BJ (cell line): ENCODE measurements at regions not wholly inside any gene's neighbourhood (a gene's known extent, or its start where the extent isn't known, plus 50 kb on each side); places are given as distances from the start of the nearest gene placed in this dataset.
"Not testable (repeated sequence)": the region's sequence is repeated elsewhere in the genome, so short reads cannot be mapped to it uniquely, and the experiment has no call there.

Experiments used
- CTCF ChIA-PET: fragments of 350-600 bp; formaldehyde crosslinking; extraction: SDS; loops from one replicate; lab custom pipeline; 2021; ENCODE audit warnings: antibody characterized with exemption, inconsistent platforms; lab: Yijun Ruan, JAX
- POLR2A ChIA-PET: fragments of 300-600 bp; sonication (Branson Sonifier 250); formaldehyde crosslinking; extraction: SDS; loops from one replicate; lab custom pipeline; 2021; ENCODE audit warnings: antibody characterized with exemption; lab: Charles Lee
- DNase-seq: peaks from one replicate; pipeline ENCODE4 v3.0.0-alpha.2; 2011; ENCODE audit warnings: low read depth
- H3K27me3 ChIP-seq: 2 replicates; pipeline ENCODE4 v1.6.0; 2011; ENCODE audit warnings: low read length; ENCODE audit not compliant: control insufficient read depth, insufficient read depth
- H3K36me3 ChIP-seq: 2 replicates; pipeline ENCODE4 v1.5.1; 2011; ENCODE audit warnings: low read length; ENCODE audit not compliant: control insufficient read depth, insufficient read depth
- H3K4me3 ChIP-seq: 2 replicates; pipeline ENCODE4 v1.5.1; 2011; ENCODE audit warnings: low read depth, mild to moderate bottlenecking, control low read depth, low read length
- TF ChIP-seq, protein P1 (sequence below): IDR thresholded peaks from 2 replicates; pipeline ENCODE4 v1.5.1; 2011; ENCODE audit warnings: low read depth, mild to moderate bottlenecking, control low read depth, inconsistent platforms, low read length, moderate library complexity; ENCODE audit not compliant: insufficient read depth

GRCh38 chr6:26187292-26187691, 100.1 kb downstream of the HFE start:
- TF ChIP-seq, protein P1, sequence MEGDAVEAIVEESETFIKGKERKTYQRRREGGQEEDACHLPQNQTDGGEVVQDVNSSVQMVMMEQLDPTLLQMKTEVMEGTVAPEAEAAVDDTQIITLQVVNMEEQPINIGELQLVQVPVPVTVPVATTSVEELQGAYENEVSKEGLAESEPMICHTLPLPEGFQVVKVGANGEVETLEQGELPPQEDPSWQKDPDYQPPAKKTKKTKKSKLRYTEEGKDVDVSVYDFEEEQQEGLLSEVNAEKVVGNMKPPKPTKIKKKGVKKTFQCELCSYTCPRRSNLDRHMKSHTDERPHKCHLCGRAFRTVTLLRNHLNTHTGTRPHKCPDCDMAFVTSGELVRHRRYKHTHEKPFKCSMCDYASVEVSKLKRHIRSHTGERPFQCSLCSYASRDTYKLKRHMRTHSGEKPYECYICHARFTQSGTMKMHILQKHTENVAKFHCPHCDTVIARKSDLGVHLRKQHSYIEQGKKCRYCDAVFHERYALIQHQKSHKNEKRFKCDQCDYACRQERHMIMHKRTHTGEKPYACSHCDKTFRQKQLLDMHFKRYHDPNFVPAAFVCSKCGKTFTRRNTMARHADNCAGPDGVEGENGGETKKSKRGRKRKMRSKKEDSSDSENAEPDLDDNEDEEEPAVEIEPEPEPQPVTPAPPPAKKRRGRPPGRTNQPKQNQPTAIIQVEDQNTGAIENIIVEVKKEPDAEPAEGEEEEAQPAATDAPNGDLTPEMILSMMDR = no peak
- DNase-seq = no peak
- Histone ChIP-seq H3K36me3 (no peaks in the 10 kb centered on the region), H3K4me3 (no peak overlapping the region), H3K27me3 (no peaks in the 10 kb centered on the region)
- ChIA-PET CTCF (interaction anchor here (1.1 kb wide), 1 partner anchor 28 kb away, joined by 3 read pairs; no protein-coding TSS in a partner anchor), POLR2A (interaction anchor here (0.6 kb wide), 1 partner anchor 12 kb away, joined by 3 read pairs; a partner anchor contains a TSS)

- no peak for DNase-seq
- peak overlapping the region; percentile 52 for H3K4me3 ChIP-seq
- TF ChIP-seq, protein P1 = no peak
- POLR2A ChIA-PET = interaction anchor here (0.6 to 1.9 kb wide), 9 partner anchors 9 to 82 kb away, joined by 3 to 19 read pairs (median 5); a partner anchor contains a TSS
- H3K36me3 ChIP-seq = no peaks in the 10 kb centered on the region
- CTCF ChIA-PET = interaction anchor here (0.6 to 1.6 kb wide), 6 partner anchors 9 to 1452 kb away, joined by 3 to 6 read pairs (median 4); no protein-coding TSS in a partner anchor
- no peaks in the 10 kb centered on the region for H3K27me3 ChIP-seq
These were observed 100.9 kb downstream of the HFE start for GRCh38 chr6:26187981-26188635.

GRCh38 chr6:26191512-26191911, 104.3 kb downstream of the HFE start:
- POLR2A ChIA-PET, H3K36me3 ChIP-seq, DNase-seq, H3K4me3 ChIP-seq, H3K27me3 ChIP-seq, CTCF ChIA-PET: not testable (repeated sequence)

DNA sequence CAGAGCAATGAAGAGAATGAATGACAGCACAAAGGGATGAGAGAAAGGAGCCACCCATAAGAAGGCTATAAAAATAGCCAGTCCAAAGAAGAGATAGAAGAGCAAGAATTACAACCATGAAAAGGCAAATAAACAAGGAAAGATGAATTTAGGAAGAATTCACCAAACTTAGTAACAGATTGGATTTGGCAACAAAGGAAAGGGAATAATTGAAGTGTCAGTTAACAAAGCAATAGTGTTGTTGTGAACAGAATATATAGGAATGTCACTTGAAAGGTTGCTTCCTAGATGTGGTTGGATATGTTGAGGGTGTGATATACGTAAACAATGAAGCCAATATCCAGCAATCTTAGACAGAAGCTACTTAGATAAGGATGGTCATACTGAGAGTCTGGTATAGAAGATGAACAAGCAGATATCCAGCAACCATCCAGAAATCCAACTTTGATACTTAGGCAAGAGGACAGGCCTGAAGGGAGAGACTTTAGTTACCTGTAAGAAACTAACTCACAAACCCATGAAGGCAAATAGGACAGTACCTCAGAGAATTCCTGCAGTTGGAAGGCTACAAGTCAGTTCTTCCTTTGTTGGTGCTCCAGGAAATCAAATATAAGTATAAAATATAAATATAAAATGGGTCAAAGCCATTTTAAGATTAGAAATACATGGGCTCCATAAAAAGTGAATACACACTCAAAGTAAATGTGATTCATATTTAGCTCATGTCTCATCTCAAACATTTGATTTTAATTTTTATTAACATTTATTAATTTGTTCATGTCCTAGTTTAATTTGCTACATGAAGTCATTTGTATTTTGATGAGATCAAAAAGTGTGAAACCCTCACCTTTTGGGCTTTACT, 106.5 kb downstream of the HFE start:
- Histone ChIP-seq H3K4me3 (no peak overlapping the region), H3K36me3 (no peaks in the 10 kb centered on the region), H3K27me3 (no peaks in the 10 kb centered on the region)
- no peak for DNase-seq
- ChIA-PET POLR2A (interaction anchor here (0.6 to 1.1 kb wide), 4 partner anchors 35 to 1699 kb away, joined by 3 to 18 read pairs (median 3); a partner anchor contains a TSS), CTCF (interaction anchor here (0.8 kb wide), 1 partner anchor 10 kb away, joined by 5 read pairs; no protein-coding TSS in a partner anchor)
- TF ChIP-seq, protein P1 = no peak

DNA sequence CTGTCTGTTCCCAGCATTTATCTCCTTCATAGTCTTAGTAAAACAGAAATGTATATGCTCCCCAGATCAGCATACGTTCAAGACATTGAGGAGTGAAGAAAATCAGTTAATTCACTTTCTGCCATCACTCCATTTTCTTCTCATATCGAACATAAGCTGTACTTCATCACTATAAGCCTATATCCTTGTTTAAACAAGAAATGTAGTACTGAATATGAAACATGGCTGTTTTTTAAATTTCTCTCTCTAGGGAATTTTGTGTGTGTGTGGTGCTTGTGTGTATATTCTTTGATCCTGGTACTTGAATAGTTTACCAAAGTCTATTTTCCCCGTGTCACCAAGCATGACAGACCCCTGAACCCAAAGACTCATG, 107.1 kb downstream of the HFE start:
- H3K27me3 ChIP-seq = no peaks in the 10 kb centered on the region
- no peaks in the 10 kb centered on the region for H3K36me3 ChIP-seq
- no peak for DNase-seq
- POLR2A ChIA-PET = interaction anchor here (0.6 to 5.8 kb wide), 3 partner anchors 37 to 1698 kb away, joined by 3 to 83 read pairs (median 18); a partner anchor contains a TSS
- CTCF ChIA-PET = interaction anchor here (0.5 kb wide), 1 partner anchor 33 kb away, joined by 3 read pairs; no protein-coding TSS in a partner anchor
- no peak overlapping the region for H3K4me3 ChIP-seq
- TF ChIP-seq, protein P1 = no peak
